B cell (primary cell): ENCODE measurements at regions not wholly inside any gene's neighbourhood (a gene's known extent, or its start where the extent isn't known, plus 50 kb on each side); places are given as distances from the start of the nearest gene placed in this dataset.

ENCODE experiments used
- ATAC-seq: fragments of 200-7000 bp; cut with Tn5 transposase; one replicate; pipeline ENCODE4 v1.10.0; 2021; ENCODE audit warnings: low read depth, mild to moderate bottlenecking, moderate number of reproducible peaks, moderate library complexity
- CTCF ChIA-PET: fragments of 350-600 bp; sonication (Branson Sonifier 250); formaldehyde crosslinking; loops from one replicate; lab custom pipeline; 2021; ENCODE audit warnings: antibody characterized with exemption, inconsistent platforms; lab: Charles Lee
- POLR2A ChIA-PET: fragments of 350-600 bp; sonication (Branson Sonifier 250); formaldehyde crosslinking; loops from one replicate; lab custom pipeline; 2021; ENCODE audit warnings: antibody characterized with exemption; lab: Charles Lee
- DNase-seq: peaks from one replicate; pipeline ENCODE4 v3.0.0; 2013
- H2AFZ ChIP-seq: 2 replicates; pipeline ENCODE4 v1.6.1; 2012; ENCODE audit warnings: mild to moderate bottlenecking, low read depth, low read length; ENCODE audit not compliant: insufficient read depth, poor library complexity, severe bottlenecking
- H3K27ac ChIP-seq, 2 donors: 1 replicate in 1 of 2; 2 replicates in 1 of 2; pipeline ENCODE4 v1.5.1; 2012 to 2013; ENCODE audit warnings: low read length in 2 of 2, mild to moderate bottlenecking in 2 of 2, moderate library complexity in 1 of 2
- H3K27me3 ChIP-seq, 4 experiments: fragments of 200-600 bp in 1 of 4; sonication (generic) in 1 of 4; replicated peaks in 1 of 4; 1 replicate in 2 of 4; 2 replicates in 2 of 4; pipeline versions ENCODE4 v1.6.1 to v1.7.0; 2013 to 2016; ENCODE audit warnings: low read length in 3 of 4, mild to moderate bottlenecking in 2 of 4, mixed read lengths in 1 of 4, moderate library complexity in 1 of 4; ENCODE audit not compliant: insufficient read depth in 4 of 4, control insufficient read depth in 3 of 4; ENCODE audit errors: control extremely low read depth in 1 of 4
- H3K36me3 ChIP-seq, 2 experiments: replicated peaks in 1 of 2; 1 replicate in 1 of 2; 2 replicates in 1 of 2; pipeline versions ENCODE4 v1.6.1 to v1.7.1; 2013; ENCODE audit warnings: low read length in 1 of 2; ENCODE audit not compliant: insufficient read depth in 2 of 2, control insufficient read depth in 1 of 2; ENCODE audit errors: control extremely low read depth in 1 of 2, extremely low read depth in 1 of 2
- H3K4me1 ChIP-seq, 2 donors: fragments of 200-600 bp in 1 of 2; sonication (generic) in 1 of 2; 1 replicate in 1 of 2; 2 replicates in 1 of 2; pipeline versions ENCODE4 v1.5.1 to v1.6.1; 2013 to 2017; ENCODE audit warnings: low read length in 2 of 2; ENCODE audit not compliant: control insufficient read depth in 2 of 2, insufficient read depth in 2 of 2
- H3K4me2 ChIP-seq: replicated peaks from 2 replicates; pipeline ENCODE3; 2012; ENCODE audit warnings: mild to moderate bottlenecking, low read depth, low read length; ENCODE audit not compliant: poor library complexity, severe bottlenecking
- H3K4me3 ChIP-seq, 5 experiments: fragments of 200-600 bp in 1 of 5; sonication (generic) in 1 of 5; 1 replicate in 3 of 5; 2 replicates in 2 of 5; pipeline versions ENCODE4 v1.5.1 to v1.7.0; 2011 to 2016; ENCODE audit warnings: low read length in 4 of 5, mild to moderate bottlenecking in 4 of 5, low read depth in 2 of 5, control low read depth in 1 of 5, moderate library complexity in 1 of 5; ENCODE audit not compliant: insufficient read depth in 1 of 5; ENCODE audit errors: control extremely low read depth in 1 of 5, extremely low read depth in 1 of 5
- H3K79me2 ChIP-seq: fragments of 200-600 bp; sonication (generic); one replicate; pipeline ENCODE4 v1.6.0; 2016; ENCODE audit warnings: low read length; ENCODE audit not compliant: control insufficient read depth, insufficient read depth
- H3K9ac ChIP-seq: fragments of 200-600 bp; sonication (generic); 2 replicates; pipeline ENCODE4 v1.6.1; 2017; ENCODE audit warnings: mild to moderate bottlenecking, low read length, moderate library complexity
- H3K9me3 ChIP-seq, 3 donors: one replicate each; pipeline versions ENCODE4 v1.6.1 to v1.7.1; 2013; ENCODE audit warnings: low read length in 2 of 3; ENCODE audit not compliant: control insufficient read depth in 2 of 3, insufficient read depth in 1 of 3; ENCODE audit errors: control extremely low read depth in 1 of 3
- H4K20me1 ChIP-seq: 2 replicates; pipeline ENCODE4 v1.6.0; 2012; ENCODE audit warnings: mild to moderate bottlenecking, low read length; ENCODE audit not compliant: insufficient read depth, control insufficient read depth, poor library complexity, severe bottlenecking
- H3K27ac Mint-ChIP-seq: one replicate; pipeline ENCODE4 v1.8.0; 2021; ENCODE audit warnings: mixed read lengths
- H3K27me3 Mint-ChIP-seq: one replicate; pipeline ENCODE4 v1.8.0; 2021; ENCODE audit warnings: mixed read lengths
- H3K4me1 Mint-ChIP-seq: one replicate; pipeline ENCODE4 v1.8.0; 2021; ENCODE audit warnings: mixed read lengths
- H3K4me3 Mint-ChIP-seq: one replicate; pipeline ENCODE4 v1.8.0; 2021; ENCODE audit warnings: mixed read lengths
- H3K9me3 Mint-ChIP-seq: one replicate; pipeline ENCODE4 v1.8.0; 2022; ENCODE audit warnings: mixed read lengths; ENCODE audit not compliant: insufficient read depth
- EZH2 ChIP-seq: IDR thresholded peaks from 2 replicates; pipeline ENCODE4 v1.6.1; 2012; ENCODE audit warnings: borderline replicate concordance, low read depth, mild to moderate bottlenecking, moderate library complexity, low read length; ENCODE audit not compliant: insufficient read depth, poor library complexity, severe bottlenecking
- WGBS: methylation state at CpG from one replicate; pipeline ENCODE4 v1.1.5; 2013; ENCODE audit warnings: missing lambda C conversion rate; ENCODE audit not compliant: insufficient coverage; 5-methylcytosine and 5-hydroxymethylcytosine counted together
- intact Hi-C: fragments of 100-400 bp; cut with micrococcal nuclease; formaldehyde crosslinking; loops from one replicate; pipeline ENCODE4 v1.10.0; 2022
- TF ChIP-seq, protein P1 (sequence below): fragments of 200-600 bp; IDR thresholded peaks from one replicate; pipeline ENCODE4 v1.8.0; 2022; ENCODE audit warnings: antibody characterized with exemption, mild to moderate bottlenecking

DNA sequence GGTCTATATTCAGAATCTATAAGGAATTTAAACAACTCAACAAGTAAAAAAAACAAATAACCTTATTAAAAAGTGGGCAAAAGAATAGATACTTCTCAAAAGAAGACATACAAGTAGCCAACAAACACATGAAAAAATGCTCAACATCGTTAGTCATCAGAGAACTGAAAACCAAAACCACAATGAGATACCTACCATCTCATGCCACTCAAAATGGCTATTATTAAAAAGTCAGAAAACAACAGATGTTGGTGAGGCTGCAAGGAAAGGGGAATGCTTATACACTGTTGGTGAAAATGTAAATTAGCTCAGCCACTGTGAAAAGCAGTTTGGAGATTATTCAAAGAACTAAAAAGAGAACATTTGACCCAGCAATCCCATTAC, 201.6 kb downstream of the QDPR start:
- Mint-ChIP-seq H3K4me1 (no peaks in the 10 kb centered on the region), H3K4me3 (no peak overlapping the region), H3K9me3 (peaks cover 4% of the 10 kb centered on the region), H3K27me3 (peaks cover 2% of the 10 kb centered on the region), H3K27ac (no peak overlapping the region)
- ChIA-PET POLR2A (no interaction called here), CTCF (no interaction called here)
- Histone ChIP-seq H3K9ac (no peak overlapping the region), H3K4me2 (no peak overlapping the region), H3K27ac (no peak overlapping the region), H3K36me3 (no peaks in the 10 kb centered on the region), H3K79me2 (no peaks in the 10 kb centered on the region), H2AFZ (no peak overlapping the region), H3K27me3 (no peaks in the 10 kb centered on the region), H3K4me3 (no peak overlapping the region), H3K9me3 (no peaks in the 10 kb centered on the region), H4K20me1 (no peaks in the 10 kb centered on the region), H3K4me1 (no peaks in the 10 kb centered on the region)
- TF ChIP-seq, protein P1, sequence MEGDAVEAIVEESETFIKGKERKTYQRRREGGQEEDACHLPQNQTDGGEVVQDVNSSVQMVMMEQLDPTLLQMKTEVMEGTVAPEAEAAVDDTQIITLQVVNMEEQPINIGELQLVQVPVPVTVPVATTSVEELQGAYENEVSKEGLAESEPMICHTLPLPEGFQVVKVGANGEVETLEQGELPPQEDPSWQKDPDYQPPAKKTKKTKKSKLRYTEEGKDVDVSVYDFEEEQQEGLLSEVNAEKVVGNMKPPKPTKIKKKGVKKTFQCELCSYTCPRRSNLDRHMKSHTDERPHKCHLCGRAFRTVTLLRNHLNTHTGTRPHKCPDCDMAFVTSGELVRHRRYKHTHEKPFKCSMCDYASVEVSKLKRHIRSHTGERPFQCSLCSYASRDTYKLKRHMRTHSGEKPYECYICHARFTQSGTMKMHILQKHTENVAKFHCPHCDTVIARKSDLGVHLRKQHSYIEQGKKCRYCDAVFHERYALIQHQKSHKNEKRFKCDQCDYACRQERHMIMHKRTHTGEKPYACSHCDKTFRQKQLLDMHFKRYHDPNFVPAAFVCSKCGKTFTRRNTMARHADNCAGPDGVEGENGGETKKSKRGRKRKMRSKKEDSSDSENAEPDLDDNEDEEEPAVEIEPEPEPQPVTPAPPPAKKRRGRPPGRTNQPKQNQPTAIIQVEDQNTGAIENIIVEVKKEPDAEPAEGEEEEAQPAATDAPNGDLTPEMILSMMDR, result no peak
- TF ChIP-seq EZH2, result no peak
- ATAC-seq, result no peak
- WGBS, result no CpG with 5 or more reads among the region's 1 CpG
- intact Hi-C loops, result no loop called here
- DNase-seq, result no peak

DNA sequence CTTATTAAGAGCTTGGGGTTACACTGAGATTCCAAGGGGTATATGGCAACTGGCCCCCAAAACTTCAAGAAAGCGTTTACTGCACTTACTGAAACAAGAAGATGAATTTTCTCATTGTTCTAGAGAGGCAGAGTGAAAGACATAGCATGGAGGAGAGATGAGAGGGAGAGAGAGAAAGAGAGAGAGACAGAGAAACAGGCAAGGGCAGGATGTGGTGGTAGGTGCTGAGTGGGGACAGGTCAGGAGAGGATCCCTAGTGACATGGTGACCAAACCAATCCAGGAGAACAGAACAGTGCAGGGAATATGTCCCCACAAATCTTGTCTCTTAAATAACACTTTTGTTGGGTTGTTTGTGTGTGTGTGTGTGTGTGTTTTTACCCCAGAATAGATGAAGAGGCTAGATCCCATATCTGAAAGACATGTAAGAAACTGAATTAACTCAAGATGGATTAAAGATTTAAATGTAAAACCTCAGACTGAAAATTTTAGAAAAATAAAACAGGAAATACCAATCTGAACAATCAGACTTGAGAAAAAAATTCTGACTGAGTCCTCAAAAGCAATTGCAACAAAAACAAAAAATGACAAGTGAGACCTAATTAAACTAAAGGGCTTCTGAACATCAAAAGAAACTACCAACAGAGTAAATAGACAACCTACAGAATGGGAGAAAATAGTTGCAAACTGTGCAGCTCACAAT, 202.2 kb downstream of the QDPR start:
- Histone ChIP-seq H3K36me3 (no peaks in the 10 kb centered on the region), H3K9me3 (no peaks in the 10 kb centered on the region), H3K27me3 (no peaks in the 10 kb centered on the region), H3K4me1 (no peaks in the 10 kb centered on the region), H3K4me3 (no peak overlapping the region), H3K27ac (no peak overlapping the region), H3K4me2 (no peak overlapping the region), H3K9ac (no peak overlapping the region), H4K20me1 (no peaks in the 10 kb centered on the region), H3K79me2 (no peaks in the 10 kb centered on the region), H2AFZ (no peak overlapping the region)
- DNase-seq (no peak), ATAC-seq (no peak)
- Mint-ChIP-seq H3K4me1 (no peaks in the 10 kb centered on the region), H3K9me3 (peaks cover 4% of the 10 kb centered on the region), H3K4me3 (no peak overlapping the region), H3K27me3 (no peaks in the 10 kb centered on the region), H3K27ac (no peak overlapping the region)
- intact Hi-C loops, result no loop called here
- ChIA-PET POLR2A (no interaction called here), CTCF (no interaction called here)
- WGBS, result 83% methylated on average over 1 of the region's 1 CpG
- TF ChIP-seq, protein P1, result no peak
- no peak for TF ChIP-seq EZH2
